ENCODE measurements at regions not wholly inside any gene's neighbourhood (a gene's known extent, or its start where the extent isn't known, plus 50 kb on each side); places are given as distances from the start of the nearest gene placed in this dataset.

DNA sequence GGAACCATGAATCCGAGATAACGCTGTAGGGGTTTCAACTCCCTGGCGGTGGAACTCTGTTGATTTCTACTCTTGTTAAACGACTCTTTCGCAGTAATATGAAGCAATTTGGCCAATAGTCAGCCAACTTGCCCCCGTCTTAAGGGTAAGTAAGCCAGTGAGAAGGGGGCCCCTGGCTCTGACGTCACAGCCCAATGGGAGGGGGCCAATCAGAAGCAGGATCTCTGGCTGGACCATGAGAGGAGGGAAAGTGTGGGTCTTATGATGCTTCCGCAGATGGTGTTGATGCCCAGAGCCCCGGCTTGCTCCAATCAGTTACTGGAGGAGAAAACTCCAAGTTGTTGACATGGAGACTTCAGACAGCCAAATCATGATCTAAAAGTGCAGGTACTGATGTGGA, 242.4 kb downstream of the BMP7 start:
- no peaks in the 10 kb centered on the region for H3K9me2 ChIP-seq (ENCODE audit: insufficient read depth, low read length)
- no peak overlapping the region for H3K4me3 ChIP-seq (ENCODE audit: low read length)
- H4K20me1 ChIP-seq (ENCODE audit: insufficient read depth), result no peaks in the 10 kb centered on the region
- no peak overlapping the region for H3K27ac ChIP-seq (ENCODE audit: low read length)
- H2AFZ ChIP-seq (ENCODE audit: low read depth, low read length), result no peak overlapping the region
- no peaks in the 10 kb centered on the region for H3K27me3 ChIP-seq (ENCODE audit: insufficient read depth, low read depth, low read length)
- H3K79me2 ChIP-seq (replicated peaks; ENCODE audit: insufficient read depth, low read length), result no peaks in the 10 kb centered on the region
- H3F3A ChIP-seq (ENCODE audit: insufficient read depth, low read length, poor library complexity, severe bottlenecking), result no peaks in the 10 kb centered on the region
- H3K9ac ChIP-seq (ENCODE audit: low read length), result no peak overlapping the region
- H3K4me2 ChIP-seq (ENCODE audit: low read length), result no peak overlapping the region
- TF ChIP-seq MXI1 (conservative IDR thresholded peaks at IDR 0.05; ENCODE audit: poor library complexity, severe bottlenecking) (no peak), RAD21 (conservative IDR thresholded peaks at IDR 0.05) (no peak), SMC3 (conservative IDR thresholded peaks at IDR 0.05; ENCODE audit: poor library complexity) (no peak), POLR2AphosphoS5 (IDR thresholded peaks at IDR 0.05) (no peak), TAF1 (IDR thresholded peaks at IDR 0.05; ENCODE audit: low read depth) (no peak), EZH2 (IDR thresholded peaks at IDR 0.05; ENCODE audit: borderline replicate concordance, insufficient read depth, low read length, poor library complexity, severe bottlenecking) (no peak), EP300 (conservative IDR thresholded peaks at IDR 0.05; ENCODE audit: poor library complexity, severe bottlenecking) (no peak)
- TF ChIP-seq, protein P1, sequence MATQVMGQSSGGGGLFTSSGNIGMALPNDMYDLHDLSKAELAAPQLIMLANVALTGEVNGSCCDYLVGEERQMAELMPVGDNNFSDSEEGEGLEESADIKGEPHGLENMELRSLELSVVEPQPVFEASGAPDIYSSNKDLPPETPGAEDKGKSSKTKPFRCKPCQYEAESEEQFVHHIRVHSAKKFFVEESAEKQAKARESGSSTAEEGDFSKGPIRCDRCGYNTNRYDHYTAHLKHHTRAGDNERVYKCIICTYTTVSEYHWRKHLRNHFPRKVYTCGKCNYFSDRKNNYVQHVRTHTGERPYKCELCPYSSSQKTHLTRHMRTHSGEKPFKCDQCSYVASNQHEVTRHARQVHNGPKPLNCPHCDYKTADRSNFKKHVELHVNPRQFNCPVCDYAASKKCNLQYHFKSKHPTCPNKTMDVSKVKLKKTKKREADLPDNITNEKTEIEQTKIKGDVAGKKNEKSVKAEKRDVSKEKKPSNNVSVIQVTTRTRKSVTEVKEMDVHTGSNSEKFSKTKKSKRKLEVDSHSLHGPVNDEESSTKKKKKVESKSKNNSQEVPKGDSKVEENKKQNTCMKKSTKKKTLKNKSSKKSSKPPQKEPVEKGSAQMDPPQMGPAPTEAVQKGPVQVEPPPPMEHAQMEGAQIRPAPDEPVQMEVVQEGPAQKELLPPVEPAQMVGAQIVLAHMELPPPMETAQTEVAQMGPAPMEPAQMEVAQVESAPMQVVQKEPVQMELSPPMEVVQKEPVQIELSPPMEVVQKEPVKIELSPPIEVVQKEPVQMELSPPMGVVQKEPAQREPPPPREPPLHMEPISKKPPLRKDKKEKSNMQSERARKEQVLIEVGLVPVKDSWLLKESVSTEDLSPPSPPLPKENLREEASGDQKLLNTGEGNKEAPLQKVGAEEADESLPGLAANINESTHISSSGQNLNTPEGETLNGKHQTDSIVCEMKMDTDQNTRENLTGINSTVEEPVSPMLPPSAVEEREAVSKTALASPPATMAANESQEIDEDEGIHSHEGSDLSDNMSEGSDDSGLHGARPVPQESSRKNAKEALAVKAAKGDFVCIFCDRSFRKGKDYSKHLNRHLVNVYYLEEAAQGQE (IDR thresholded peaks at IDR 0.05; ENCODE audit: borderline replicate concordance), result no peak
- TF ChIP-seq, protein P2, sequence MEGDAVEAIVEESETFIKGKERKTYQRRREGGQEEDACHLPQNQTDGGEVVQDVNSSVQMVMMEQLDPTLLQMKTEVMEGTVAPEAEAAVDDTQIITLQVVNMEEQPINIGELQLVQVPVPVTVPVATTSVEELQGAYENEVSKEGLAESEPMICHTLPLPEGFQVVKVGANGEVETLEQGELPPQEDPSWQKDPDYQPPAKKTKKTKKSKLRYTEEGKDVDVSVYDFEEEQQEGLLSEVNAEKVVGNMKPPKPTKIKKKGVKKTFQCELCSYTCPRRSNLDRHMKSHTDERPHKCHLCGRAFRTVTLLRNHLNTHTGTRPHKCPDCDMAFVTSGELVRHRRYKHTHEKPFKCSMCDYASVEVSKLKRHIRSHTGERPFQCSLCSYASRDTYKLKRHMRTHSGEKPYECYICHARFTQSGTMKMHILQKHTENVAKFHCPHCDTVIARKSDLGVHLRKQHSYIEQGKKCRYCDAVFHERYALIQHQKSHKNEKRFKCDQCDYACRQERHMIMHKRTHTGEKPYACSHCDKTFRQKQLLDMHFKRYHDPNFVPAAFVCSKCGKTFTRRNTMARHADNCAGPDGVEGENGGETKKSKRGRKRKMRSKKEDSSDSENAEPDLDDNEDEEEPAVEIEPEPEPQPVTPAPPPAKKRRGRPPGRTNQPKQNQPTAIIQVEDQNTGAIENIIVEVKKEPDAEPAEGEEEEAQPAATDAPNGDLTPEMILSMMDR (IDR thresholded peaks at IDR 0.05; ENCODE audit: poor library complexity, severe bottlenecking), result no peak
- no peaks in the 10 kb centered on the region for H3K9me3 ChIP-seq (ENCODE audit: low read length)
- no peaks in the 10 kb centered on the region for H3K36me3 ChIP-seq (ENCODE audit: insufficient read depth, low read length)

DNA sequence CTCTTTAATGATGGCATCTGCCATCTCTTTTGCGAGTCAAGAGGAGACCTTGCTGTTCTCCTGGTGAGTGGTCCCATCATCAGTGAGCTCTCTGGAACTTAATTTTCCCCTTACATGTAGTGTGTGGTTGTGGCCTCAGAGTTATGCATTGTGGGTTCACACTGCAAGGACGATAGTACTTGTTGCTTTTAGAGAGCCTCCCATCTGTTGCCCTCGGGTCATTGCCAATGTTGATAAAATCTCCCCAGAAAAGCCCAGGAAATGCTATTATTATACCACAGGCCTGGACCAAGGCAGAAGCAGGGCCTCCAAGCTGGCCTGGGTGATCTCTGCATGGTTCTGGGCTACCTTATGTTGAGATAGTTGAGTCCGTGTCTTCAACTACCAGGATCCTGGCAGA, 241.6 kb downstream of the BMP7 start:
- no peaks in the 10 kb centered on the region for H3K9me2 ChIP-seq (ENCODE audit: insufficient read depth, low read length)
- no peak overlapping the region for H3K9ac ChIP-seq (ENCODE audit: low read length)
- no peaks in the 10 kb centered on the region for H3K9me3 ChIP-seq (ENCODE audit: low read length)
- no peak overlapping the region for H3K27ac ChIP-seq (ENCODE audit: low read length)
- H3K27me3 ChIP-seq (ENCODE audit: insufficient read depth, low read depth, low read length), result no peaks in the 10 kb centered on the region
- H3K79me2 ChIP-seq (replicated peaks; ENCODE audit: insufficient read depth, low read length), result no peaks in the 10 kb centered on the region
- H2AFZ ChIP-seq (ENCODE audit: low read depth, low read length), result no peak overlapping the region
- H4K20me1 ChIP-seq (ENCODE audit: insufficient read depth), result no peaks in the 10 kb centered on the region
- TF ChIP-seq MXI1 (conservative IDR thresholded peaks at IDR 0.05; ENCODE audit: poor library complexity, severe bottlenecking) (no peak), SMC3 (conservative IDR thresholded peaks at IDR 0.05; ENCODE audit: poor library complexity) (no peak), RAD21 (conservative IDR thresholded peaks at IDR 0.05) (no peak), TAF1 (IDR thresholded peaks at IDR 0.05; ENCODE audit: low read depth) (no peak), EZH2 (IDR thresholded peaks at IDR 0.05; ENCODE audit: borderline replicate concordance, insufficient read depth, low read length, poor library complexity, severe bottlenecking) (no peak), POLR2AphosphoS5 (IDR thresholded peaks at IDR 0.05) (no peak), EP300 (conservative IDR thresholded peaks at IDR 0.05; ENCODE audit: poor library complexity, severe bottlenecking) (no peak)
- TF ChIP-seq, protein P2 (IDR thresholded peaks at IDR 0.05; ENCODE audit: poor library complexity, severe bottlenecking), result no peak
- TF ChIP-seq, protein P1 (IDR thresholded peaks at IDR 0.05; ENCODE audit: borderline replicate concordance), result no peak
- H3K36me3 ChIP-seq (ENCODE audit: insufficient read depth, low read length), result no peaks in the 10 kb centered on the region
- no peak overlapping the region for H3K4me3 ChIP-seq (ENCODE audit: low read length)
- no peaks in the 10 kb centered on the region for H3F3A ChIP-seq (ENCODE audit: insufficient read depth, low read length, poor library complexity, severe bottlenecking)
- H3K4me2 ChIP-seq (ENCODE audit: low read length), result no peak overlapping the region
